Upper lobe of left lung (tissue), 4 donors: ENCODE measurements at regions not wholly inside any gene's neighbourhood (a gene's known extent, or its start where the extent isn't known, plus 50 kb on each side); places are given as distances from the start of the nearest gene placed in this dataset.

Experiments used
- CTCF ChIP-seq, 6 experiments: fragments of 450-650 bp in 4 of 6; fragments of 200-600 bp in 2 of 6; sonication (generic) in 2 of 6; IDR thresholded peaks; one replicate each; pipeline ENCODE4 v1.5.1; 2016 to 2019; ENCODE audit warnings: antibody characterized with exemption in 6 of 6
- EP300 ChIP-seq, 4 donors: sonication (generic); formaldehyde crosslinking; IDR thresholded peaks; one replicate each; pipeline ENCODE4 v1.5.1; 2017; ENCODE audit warnings: antibody characterized with exemption in 4 of 4, control low read depth in 2 of 4
- POLR2A ChIP-seq, 4 donors: fragments of 450-650 bp; IDR thresholded peaks; one replicate each; pipeline ENCODE4 v1.5.1; 2016 to 2017; ENCODE audit warnings: antibody characterized with exemption in 4 of 4, mild to moderate bottlenecking in 2 of 4
- POLR2AphosphoS5 ChIP-seq, 2 donors: sonication (generic); formaldehyde crosslinking; IDR thresholded peaks; one replicate each; pipeline ENCODE4 v1.5.1; 2017; ENCODE audit warnings: antibody characterized with exemption in 2 of 2

GRCh38 chr6:147820520-147820919 is 312.0 kb downstream of the SAMD5 start:
- TF ChIP-seq CTCF (IDR thresholded peaks at IDR 0.05) (no peak), EP300 (IDR thresholded peaks at IDR 0.05) (no peak), POLR2AphosphoS5 (IDR thresholded peaks at IDR 0.05) (no peak), POLR2A (IDR thresholded peaks at IDR 0.05) (no peak)
